HepG2 (cell line): ENCODE measurements at regions not wholly inside any gene's neighbourhood (a gene's known extent, or its start where the extent isn't known, plus 50 kb on each side); places are given as distances from the start of the nearest gene placed in this dataset.

ENCODE experiments used
- ATAC-seq: fragments of 200-7000 bp; cut with Tn5 transposase; 3 replicates; pipeline ENCODE4 v1.9.1; 2020; ENCODE audit warnings: mild to moderate bottlenecking, moderate library complexity
- BruUV-seq: library from RNA; stranded (reverse); fragments of 400-500 nt; replicated peaks from 2 replicates; lab custom pipeline; 2021; lab: Mats Ljungman, UMichigan
- CTCF ChIA-PET: fragments of 300-600 bp; formaldehyde crosslinking; extraction: SDS; loops from one replicate; lab custom pipeline; 2021; ENCODE audit warnings: low total read pairs, inconsistent platforms, low intra/inter-chr PET ratio; lab: Yijun Ruan, JAX
- POLR2A ChIA-PET: fragments of 350-600 bp; sonication (Branson Sonifier 250); formaldehyde crosslinking; loops from one replicate; lab custom pipeline; 2020; ENCODE audit warnings: antibody characterized with exemption, inconsistent platforms; lab: Yijun Ruan, JAX
- DNase-seq: peaks from one replicate; pipeline ENCODE4 v3.0.0-alpha.2; 2015; ENCODE audit warnings: low spot score
- FAIRE-seq: peaks from 3 replicates; lab custom pipeline; 2011; peaks lifted over from hg19 to GRCh38; lab: Jason Lieb, UNC
- H2AFZ ChIP-seq: one replicate; pipeline ENCODE4 v1.6.1; 2011; ENCODE audit warnings: low read length, inconsistent platforms
- H3K27ac ChIP-seq: fragments of 300-600 bp; 3 replicates; pipeline ENCODE4 v1.8.0; 2011; ENCODE audit warnings: mixed run types, mild to moderate bottlenecking, mixed read lengths, low read length, inconsistent platforms; ENCODE audit not compliant: insufficient read depth; ENCODE audit errors: extremely low read length
- H3K27me3 ChIP-seq, 2 experiments: fragments of 200-600 bp in 1 of 2; 2 replicates in 1 of 2; 3 replicates in 1 of 2; pipeline versions ENCODE4 v1.6.0 to v1.8.0; 2011; ENCODE audit warnings: low read length in 2 of 2, mild to moderate bottlenecking in 2 of 2, moderate library complexity in 2 of 2, inconsistent platforms in 1 of 2; ENCODE audit not compliant: insufficient read depth in 2 of 2, control insufficient read depth in 1 of 2
- H3K36me3 ChIP-seq, 2 experiments: fragments of 200-600 bp in 1 of 2; replicated peaks in 1 of 2; 2 replicates in 1 of 2; 3 replicates in 1 of 2; pipeline versions ENCODE4 v1.5.1 to v1.8.0; 2011; ENCODE audit warnings: low read length in 2 of 2, inconsistent platforms in 1 of 2; ENCODE audit not compliant: insufficient read depth in 2 of 2, control insufficient read depth in 1 of 2
- H3K4me1 ChIP-seq: 2 replicates; pipeline ENCODE4 v1.5.1; 2012; ENCODE audit warnings: low read length, inconsistent platforms; ENCODE audit not compliant: insufficient read depth
- H3K4me2 ChIP-seq: 2 replicates; pipeline ENCODE4 v1.6.0; 2011; ENCODE audit warnings: low read depth, low read length, inconsistent platforms
- H3K4me3 ChIP-seq, 3 experiments: fragments of 200-600 bp in 1 of 3; sonication (generic), shearing (Covaris generic) in 1 of 3; replicated peaks in 1 of 3; 2 replicates each; pipeline ENCODE4 v1.5.1; 2011 to 2016; ENCODE audit warnings: low read length in 3 of 3, inconsistent platforms in 2 of 3, low read depth in 2 of 3, mild to moderate bottlenecking in 2 of 3, control low read depth in 1 of 3, mixed read lengths in 1 of 3; ENCODE audit not compliant: insufficient read depth in 1 of 3
- H3K79me2 ChIP-seq: one replicate; pipeline ENCODE4 v1.6.1; 2011; ENCODE audit warnings: low read length, inconsistent platforms; ENCODE audit not compliant: insufficient read depth
- H3K9ac ChIP-seq: 2 replicates; pipeline ENCODE4 v1.6.0; 2011; ENCODE audit warnings: mild to moderate bottlenecking, low read depth, low read length, inconsistent platforms; ENCODE audit not compliant: insufficient read depth
- H3K9me3 ChIP-seq: 2 replicates; pipeline ENCODE4 v1.5.1; 2012; ENCODE audit warnings: mild to moderate bottlenecking, low read length
- H4K20me1 ChIP-seq: 2 replicates; pipeline ENCODE4 v1.6.0; 2011; ENCODE audit warnings: inconsistent platforms, mild to moderate bottlenecking, low read length, moderate library complexity; ENCODE audit not compliant: insufficient read depth
- BRD4 ChIP-seq: sonication (generic); formaldehyde crosslinking; IDR thresholded peaks from 2 replicates; pipeline ENCODE4 v1.4.0; 2020; ENCODE audit warnings: missing genetic modification reagents
- E2F5 ChIP-seq: sonication (generic); formaldehyde crosslinking; conservative IDR thresholded peaks from 2 replicates; pipeline ENCODE4 v1.4.0; 2020; ENCODE audit warnings: missing genetic modification reagents
- EP300 ChIP-seq, 3 experiments: sonication (generic) in 1 of 3; formaldehyde crosslinking in 1 of 3; IDR thresholded peaks; 2 replicates each; pipeline versions ENCODE4 v1.5.1 to v1.6.1; 2011 to 2020; ENCODE audit warnings: low read depth in 2 of 3, low read length in 2 of 3, borderline replicate concordance in 1 of 3, improper control_type of control experiment in 1 of 3, mild to moderate bottlenecking in 1 of 3, missing genetic modification reagents in 1 of 3, moderate library complexity in 1 of 3
- KLF6 ChIP-seq: IDR thresholded peaks from 2 replicates; pipeline ENCODE4 v1.8.0; 2016; ENCODE audit warnings: missing biosample characterization, missing genetic modification reagents
- MAFK ChIP-seq, 2 experiments: IDR thresholded peaks in 1 of 2; conservative IDR thresholded peaks in 1 of 2; 2 replicates each; pipeline ENCODE4 v1.6.1; 2011; ENCODE audit warnings: improper control_type of control experiment in 2 of 2, low read length in 2 of 2
- STAT5B ChIP-seq: sonication (generic); formaldehyde crosslinking; IDR thresholded peaks from 2 replicates; pipeline ENCODE4 v1.4.0; 2020; ENCODE audit warnings: missing genetic modification reagents
- TERF1 ChIP-seq: sonication (generic); formaldehyde crosslinking; IDR thresholded peaks from 2 replicates; pipeline ENCODE4 v1.8.0; 2022; ENCODE audit warnings: mild to moderate bottlenecking, missing genetic modification reagents, moderate library complexity
- ZC3H13 ChIP-seq: sonication (generic); formaldehyde crosslinking; IDR thresholded peaks from 2 replicates; pipeline ENCODE4 v1.8.1; 2023; ENCODE audit warnings: mild to moderate bottlenecking, missing genetic modification reagents, moderate library complexity
- ZMYM3 ChIP-seq: sonication (generic); formaldehyde crosslinking; IDR thresholded peaks from 2 replicates; pipeline ENCODE4 v1.5.1; 2020; ENCODE audit warnings: mild to moderate bottlenecking, missing genetic modification reagents
- ZNF549 ChIP-seq: sonication (generic); formaldehyde crosslinking; IDR thresholded peaks from 2 replicates; pipeline ENCODE4 v1.5.0; 2020; ENCODE audit warnings: missing genetic modification reagents
- ZNF766 ChIP-seq: sonication (generic); formaldehyde crosslinking; IDR thresholded peaks from 2 replicates; pipeline ENCODE4 v1.5.0; 2020; ENCODE audit warnings: missing genetic modification reagents, borderline replicate concordance
- WGBS: methylation state at CpG from one replicate; pipeline ENCODE4 v1.1.6; 2017; ENCODE audit warnings: low lambda C conversion rate; 5-methylcytosine and 5-hydroxymethylcytosine counted together
- in situ Hi-C: cut with HindIII; loops from 2 replicates; pipeline ENCODE4 v1.10.0; 2017; ENCODE audit warnings: low pct_unique_long_range_greater_than_20kb; ENCODE audit not compliant: extremely low pct_ligation_motif_present
- intact Hi-C: fragments of 100-400 bp; cut with micrococcal nuclease; formaldehyde crosslinking; loops from one replicate; pipeline ENCODE4 v1.10.0; 2022; ENCODE audit not compliant: unreplicated experiment
- TF ChIP-seq, protein P1 (sequence below): sonication (generic); formaldehyde crosslinking; IDR thresholded peaks from 2 replicates; pipeline ENCODE4 v1.4.0; 2020; ENCODE audit warnings: missing genetic modification reagents, borderline replicate concordance
- TF ChIP-seq, protein P2 (sequence below): IDR thresholded peaks from 2 replicates; pipeline ENCODE4 v1.6.1; 2016; ENCODE audit warnings: low read depth, missing genetic modification reagents, missing compliant biosample characterization

- no peak for DNase-seq
- Histone ChIP-seq H2AFZ (no peak overlapping the region), H3K36me3 (no peaks in the 10 kb centered on the region), H3K79me2 (no peaks in the 10 kb centered on the region), H3K27me3 (peaks cover 3 to 39% of the 10 kb centered on the region in 2 experiments; a peak in 4 of 5 replicates), H3K27ac (no peak overlapping the region), H3K4me1 (peaks cover 10% of the 10 kb centered on the region), H4K20me1 (no peaks in the 10 kb centered on the region), H3K9me3 (no peaks in the 10 kb centered on the region), H3K4me2 (no peak overlapping the region), H3K9ac (no peak overlapping the region), H3K4me3 (no peak overlapping the region)
- ChIA-PET POLR2A (no interaction called here), CTCF (no interaction called here)
- no peak for FAIRE-seq
- intact Hi-C loops, result no loop called here
- WGBS, result 46% methylated on average over 11 of the region's 14 CpGs
- no peak for TF ChIP-seq ZNF549 (CRISPR knock-in tag)
- no peak for TF ChIP-seq STAT5B (CRISPR knock-in tag)
- TF ChIP-seq MAFK (conservative IDR thresholded peaks at IDR 0.05 in 1 of 2, IDR thresholded peaks at IDR 0.05 in 1 of 2; ENCODE audit: low read length in 2 of 2), result no peak
- no peak for TF ChIP-seq ZNF766 (CRISPR knock-in tag)
- no peak for TF ChIP-seq ZMYM3 (CRISPR knock-in tag)
- TF ChIP-seq, protein P1, sequence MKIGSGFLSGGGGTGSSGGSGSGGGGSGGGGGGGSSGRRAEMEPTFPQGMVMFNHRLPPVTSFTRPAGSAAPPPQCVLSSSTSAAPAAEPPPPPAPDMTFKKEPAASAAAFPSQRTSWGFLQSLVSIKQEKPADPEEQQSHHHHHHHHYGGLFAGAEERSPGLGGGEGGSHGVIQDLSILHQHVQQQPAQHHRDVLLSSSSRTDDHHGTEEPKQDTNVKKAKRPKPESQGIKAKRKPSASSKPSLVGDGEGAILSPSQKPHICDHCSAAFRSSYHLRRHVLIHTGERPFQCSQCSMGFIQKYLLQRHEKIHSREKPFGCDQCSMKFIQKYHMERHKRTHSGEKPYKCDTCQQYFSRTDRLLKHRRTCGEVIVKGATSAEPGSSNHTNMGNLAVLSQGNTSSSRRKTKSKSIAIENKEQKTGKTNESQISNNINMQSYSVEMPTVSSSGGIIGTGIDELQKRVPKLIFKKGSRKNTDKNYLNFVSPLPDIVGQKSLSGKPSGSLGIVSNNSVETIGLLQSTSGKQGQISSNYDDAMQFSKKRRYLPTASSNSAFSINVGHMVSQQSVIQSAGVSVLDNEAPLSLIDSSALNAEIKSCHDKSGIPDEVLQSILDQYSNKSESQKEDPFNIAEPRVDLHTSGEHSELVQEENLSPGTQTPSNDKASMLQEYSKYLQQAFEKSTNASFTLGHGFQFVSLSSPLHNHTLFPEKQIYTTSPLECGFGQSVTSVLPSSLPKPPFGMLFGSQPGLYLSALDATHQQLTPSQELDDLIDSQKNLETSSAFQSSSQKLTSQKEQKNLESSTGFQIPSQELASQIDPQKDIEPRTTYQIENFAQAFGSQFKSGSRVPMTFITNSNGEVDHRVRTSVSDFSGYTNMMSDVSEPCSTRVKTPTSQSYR, result no peak
- TF ChIP-seq EP300 (IDR thresholded peaks at IDR 0.05; ENCODE audit: low read depth in 2 of 2, low read length in 2 of 2), result no peak
- TF ChIP-seq EP300 (CRISPR knock-in tag; IDR thresholded peaks at IDR 0.05; ENCODE audit: borderline replicate concordance), result no peak
- TF ChIP-seq BRD4 (CRISPR knock-in tag), result no peak
- no peak for TF ChIP-seq KLF6
- TF ChIP-seq TERF1 (CRISPR knock-in tag), result no peak
- no peak for TF ChIP-seq ZC3H13 (CRISPR knock-in tag)
- TF ChIP-seq E2F5 (CRISPR knock-in tag), result no peak
- TF ChIP-seq, protein P2, sequence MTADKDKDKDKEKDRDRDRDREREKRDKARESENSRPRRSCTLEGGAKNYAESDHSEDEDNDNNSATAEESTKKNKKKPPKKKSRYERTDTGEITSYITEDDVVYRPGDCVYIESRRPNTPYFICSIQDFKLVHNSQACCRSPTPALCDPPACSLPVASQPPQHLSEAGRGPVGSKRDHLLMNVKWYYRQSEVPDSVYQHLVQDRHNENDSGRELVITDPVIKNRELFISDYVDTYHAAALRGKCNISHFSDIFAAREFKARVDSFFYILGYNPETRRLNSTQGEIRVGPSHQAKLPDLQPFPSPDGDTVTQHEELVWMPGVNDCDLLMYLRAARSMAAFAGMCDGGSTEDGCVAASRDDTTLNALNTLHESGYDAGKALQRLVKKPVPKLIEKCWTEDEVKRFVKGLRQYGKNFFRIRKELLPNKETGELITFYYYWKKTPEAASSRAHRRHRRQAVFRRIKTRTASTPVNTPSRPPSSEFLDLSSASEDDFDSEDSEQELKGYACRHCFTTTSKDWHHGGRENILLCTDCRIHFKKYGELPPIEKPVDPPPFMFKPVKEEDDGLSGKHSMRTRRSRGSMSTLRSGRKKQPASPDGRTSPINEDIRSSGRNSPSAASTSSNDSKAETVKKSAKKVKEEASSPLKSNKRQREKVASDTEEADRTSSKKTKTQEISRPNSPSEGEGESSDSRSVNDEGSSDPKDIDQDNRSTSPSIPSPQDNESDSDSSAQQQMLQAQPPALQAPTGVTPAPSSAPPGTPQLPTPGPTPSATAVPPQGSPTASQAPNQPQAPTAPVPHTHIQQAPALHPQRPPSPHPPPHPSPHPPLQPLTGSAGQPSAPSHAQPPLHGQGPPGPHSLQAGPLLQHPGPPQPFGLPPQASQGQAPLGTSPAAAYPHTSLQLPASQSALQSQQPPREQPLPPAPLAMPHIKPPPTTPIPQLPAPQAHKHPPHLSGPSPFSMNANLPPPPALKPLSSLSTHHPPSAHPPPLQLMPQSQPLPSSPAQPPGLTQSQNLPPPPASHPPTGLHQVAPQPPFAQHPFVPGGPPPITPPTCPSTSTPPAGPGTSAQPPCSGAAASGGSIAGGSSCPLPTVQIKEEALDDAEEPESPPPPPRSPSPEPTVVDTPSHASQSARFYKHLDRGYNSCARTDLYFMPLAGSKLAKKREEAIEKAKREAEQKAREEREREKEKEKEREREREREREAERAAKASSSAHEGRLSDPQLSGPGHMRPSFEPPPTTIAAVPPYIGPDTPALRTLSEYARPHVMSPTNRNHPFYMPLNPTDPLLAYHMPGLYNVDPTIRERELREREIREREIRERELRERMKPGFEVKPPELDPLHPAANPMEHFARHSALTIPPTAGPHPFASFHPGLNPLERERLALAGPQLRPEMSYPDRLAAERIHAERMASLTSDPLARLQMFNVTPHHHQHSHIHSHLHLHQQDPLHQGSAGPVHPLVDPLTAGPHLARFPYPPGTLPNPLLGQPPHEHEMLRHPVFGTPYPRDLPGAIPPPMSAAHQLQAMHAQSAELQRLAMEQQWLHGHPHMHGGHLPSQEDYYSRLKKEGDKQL (CRISPR knock-in tag), result no peak
- no TSS peak for BruUV-seq
- in situ Hi-C loops, result no loop called here
- ATAC-seq, result no peak
Measured at GRCh38 chr3:14340960-14341708, 61.3 kb upstream of the SLC6A6 start.
